Astrocyte (in vitro differentiated cells and primary cell): ENCODE measurements at regions not wholly inside any gene's neighbourhood (a gene's known extent, or its start where the extent isn't known, plus 50 kb on each side); places are given as distances from the start of the nearest gene placed in this dataset.

ENCODE experiments used
- CTCF ChIP-seq: IDR thresholded peaks from 2 replicates; pipeline ENCODE4 v1.5.1; 2011; ENCODE audit warnings: low read depth, mild to moderate bottlenecking, inconsistent platforms, low read length, moderate library complexity; ENCODE audit not compliant: insufficient read depth
- EZH2 ChIP-seq: IDR thresholded peaks from 2 replicates; pipeline ENCODE4 v1.6.1; 2012; ENCODE audit warnings: mild to moderate bottlenecking, low read length, inconsistent platforms; ENCODE audit not compliant: insufficient read depth

GRCh38 chr9:102728946-102729345, 266.2 kb upstream of the CYLC2 start:
- TF ChIP-seq CTCF = no peak
- no peak for TF ChIP-seq EZH2
